Pancreas (tissue), 10 donors: ENCODE measurements at regions not wholly inside any gene's neighbourhood (a gene's known extent, or its start where the extent isn't known, plus 50 kb on each side); places are given as distances from the start of the nearest gene placed in this dataset.

ENCODE experiments used
- ATAC-seq, 4 donors: fragments of 200-7000 bp; cut with Tn5 transposase; one replicate each; pipeline versions ENCODE4 v1.8.0 to v1.9.1; 2020; ENCODE audit warnings: mild to moderate bottlenecking in 4 of 4, moderate library complexity in 4 of 4
- DNase-seq, 6 donors: peaks; one replicate each; pipeline ENCODE4 v3.0.0-alpha.2; 2020
- FAIRE-seq: peaks from 2 replicates; lab custom pipeline; 2012; peaks lifted over from hg19 to GRCh38; lab: Jason Lieb, UNC
- H3K27ac ChIP-seq, 4 donors: fragments of 200-600 bp; sonication (generic); 1 replicate in 3 of 4; 2 replicates in 1 of 4; pipeline versions ENCODE4 v1.5.0 to v1.8.0; 2020
- H3K27me3 ChIP-seq, 4 donors: fragments of 200-600 bp; one replicate each; pipeline ENCODE4 v1.8.0; 2021
- H3K36me3 ChIP-seq, 3 donors: fragments of 200-600 bp; sonication (generic) in 1 of 3; one replicate each; pipeline versions ENCODE4 v1.5.0 to v1.8.0; 2020 to 2021
- H3K4me1 ChIP-seq, 3 donors: fragments of 200-600 bp; one replicate each; pipeline ENCODE4 v1.8.0; 2021
- H3K4me3 ChIP-seq, 4 donors: fragments of 200-600 bp; sonication (generic) in 2 of 4; one replicate each; pipeline versions ENCODE4 v1.5.0 to v1.8.0; 2020 to 2021
- H3K9me3 ChIP-seq, 4 donors: fragments of 200-600 bp; one replicate each; pipeline ENCODE4 v1.8.0; 2021
- CTCF ChIP-seq, 4 donors: fragments of 200-600 bp; sonication (generic) in 3 of 4; IDR thresholded peaks; one replicate each; pipeline versions ENCODE4 v1.5.0 to v1.8.0; 2021; ENCODE audit warnings: antibody characterized with exemption in 4 of 4
- WGBS, 2 donors: extraction: QIAGEN DNeasy Blood & Tissue Kit; methylation state at CpG; one replicate each; pipeline ENCODE4 v1.1.7; 2013; 5-methylcytosine and 5-hydroxymethylcytosine counted together
- intact Hi-C, 3 donors: fragments of 100-400 bp; cut with DNase I; formaldehyde crosslinking; loops; one replicate each; pipeline versions ENCODE4 v1.11.1 to v1.14.2; 2022
- donor health status: healthy with polysubstance abuse.
- donor health status: DM: no; HTN: no; CAD: no; lungs with moderate emphysema.
- donor health status: DM: no; HTN: no; CAD: no.
- donor health status: control.
- donor health status: control.
- donor health status: Bipolar disorder and iron deficiency.
- donor health status: DM: yes; HTN: yes; CAD: no.
- donor health status: DM: no; HTN: no; CAD: no.
- donor health status: DM: no; HTN: no; CAD: no.
- donor health status: DM: yes; HTN: yes; CAD: no.

GRCh38 chr2:120659275-120659977 lies 76.2 kb upstream of the GLI2 start:
- no peak for TF ChIP-seq CTCF (IDR thresholded peaks at IDR 0.05)
- Histone ChIP-seq H3K4me3 (no peak overlapping the region), H3K4me1 (peaks cover 0 to 4% (median 0%) of the 10 kb centered on the region in 3 donors), H3K9me3 (no peaks in the 10 kb centered on the region), H3K36me3 (no peaks in the 10 kb centered on the region), H3K27me3 (peaks cover 0 to 4% (median 0%) of the 10 kb centered on the region in 4 donors), H3K27ac (no peak overlapping the region)
- 89 to 92% methylated on average over 10 of the region's 10 CpGs for WGBS, 2 donors
- FAIRE-seq, result no peak
- no peak for DNase-seq
- intact Hi-C loops, result no loop called here
- no peak for ATAC-seq

GRCh38 chr2:120660056-120660694 lies 75.5 kb upstream of the GLI2 start:
- no peak for FAIRE-seq

GRCh38 chr2:120660771-120661459 lies 74.8 kb upstream of the GLI2 start:
- ATAC-seq (peak; percentile 16 to 46 (median 42)), FAIRE-seq (no peak), DNase-seq (no peak)
- Histone ChIP-seq H3K4me3 (no peak overlapping the region), H3K4me1 (peaks cover 0 to 4% (median 0%) of the 10 kb centered on the region in 3 donors), H3K27me3 (no peaks in the 10 kb centered on the region), H3K27ac (no peak overlapping the region), H3K36me3 (no peaks in the 10 kb centered on the region), H3K9me3 (no peaks in the 10 kb centered on the region)
- no peak for TF ChIP-seq CTCF (IDR thresholded peaks at IDR 0.05)
- WGBS, 2 donors, result 22 to 29% methylated on average over 11 of the region's 11 CpGs
- intact Hi-C loops, result no loop called here

More at GRCh38 chr2:120660056-120660694, 75.5 kb upstream of the GLI2 start:
- no peaks in the 10 kb centered on the region for H3K27me3 ChIP-seq
- no peak overlapping the region for H3K4me3 ChIP-seq
- no peak for DNase-seq
- intact Hi-C loops, result no loop called here
- peaks cover 0 to 4% (median 0%) of the 10 kb centered on the region in 3 donors for H3K4me1 ChIP-seq
- 78 to 79% methylated on average over 8 of the region's 8 CpGs for WGBS, 2 donors
- no peak for ATAC-seq
- no peak overlapping the region for H3K27ac ChIP-seq
- no peak for TF ChIP-seq CTCF (IDR thresholded peaks at IDR 0.05)
- no peaks in the 10 kb centered on the region for H3K36me3 ChIP-seq
- no peaks in the 10 kb centered on the region for H3K9me3 ChIP-seq

- Histone ChIP-seq H3K4me1 (peaks cover 0 to 4% (median 0%) of the 10 kb centered on the region in 3 donors), H3K4me3 (no peak overlapping the region), H3K9me3 (no peaks in the 10 kb centered on the region), H3K36me3 (no peaks in the 10 kb centered on the region), H3K27me3 (no peaks in the 10 kb centered on the region), H3K27ac (no peak overlapping the region)
- TF ChIP-seq CTCF (IDR thresholded peaks at IDR 0.05), result no peak
- DNase-seq (peak in 3 of 6 donors; percentile 39 to 73 (median 48)), ATAC-seq (peak in 3 of 4 donors; percentile 50 to 69 (median 68)), FAIRE-seq (no peak)
- intact Hi-C loops, result no loop called here
- 11% methylated on average over 16 of the region's 16 CpGs for WGBS, 2 donors
Measured at GRCh38 chr2:120661551-120661950, 74.1 kb upstream of the GLI2 start.
